ENCODE measurements at regions not wholly inside any gene's neighbourhood (a gene's known extent, or its start where the extent isn't known, plus 50 kb on each side); places are given as distances from the start of the nearest gene placed in this dataset.

DNA sequence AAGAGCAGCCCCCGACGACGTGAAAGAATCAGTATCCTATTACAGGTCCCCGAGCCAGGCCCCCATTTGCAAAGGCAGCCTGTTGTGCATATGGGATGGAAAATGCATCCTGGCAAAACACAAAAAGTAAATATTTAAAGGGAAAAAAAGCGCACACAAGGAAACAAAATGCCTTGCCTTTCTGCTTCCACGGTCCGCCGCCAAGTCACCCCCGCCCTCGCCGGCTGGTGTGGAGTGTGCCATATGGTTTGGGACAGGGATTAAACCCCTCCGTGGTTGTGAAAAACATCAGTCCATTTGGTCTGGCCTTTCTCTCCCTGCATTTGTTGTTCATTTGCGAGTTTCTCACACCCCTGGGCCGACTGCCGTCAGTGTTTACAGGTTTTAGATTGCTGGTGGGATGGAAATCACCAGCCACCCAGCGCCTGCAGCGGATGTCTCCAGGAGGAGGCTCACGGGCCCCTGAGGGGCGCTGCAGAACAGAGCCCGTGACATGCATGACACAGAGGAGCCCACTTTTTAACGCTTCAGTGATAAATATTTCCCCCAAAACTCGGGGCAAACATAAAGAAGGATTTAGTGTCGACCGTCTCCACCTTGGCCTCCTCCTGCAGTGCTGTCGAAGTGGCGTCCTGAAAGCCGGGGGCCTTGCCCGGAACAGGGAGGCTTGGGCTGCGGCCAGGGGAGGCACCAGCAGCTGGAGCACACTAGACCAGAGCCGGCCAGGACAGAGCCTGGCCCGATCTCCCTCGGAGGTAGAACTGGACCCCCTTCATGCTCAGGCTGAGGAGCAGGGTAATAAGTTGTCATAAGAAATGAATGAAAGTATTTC, 161.5 kb downstream of the HSD17B3 start:
- no peak for ATAC-seq
- H3K27ac Mint-ChIP-seq: no peak overlapping the region
- H3K9me3 Mint-ChIP-seq: no peaks in the 10 kb centered on the region
- DNase-seq (ENCODE audit: low spot score in 2 of 2): no peak
- H3K36me3 Mint-ChIP-seq: no peaks in the 10 kb centered on the region

DNA sequence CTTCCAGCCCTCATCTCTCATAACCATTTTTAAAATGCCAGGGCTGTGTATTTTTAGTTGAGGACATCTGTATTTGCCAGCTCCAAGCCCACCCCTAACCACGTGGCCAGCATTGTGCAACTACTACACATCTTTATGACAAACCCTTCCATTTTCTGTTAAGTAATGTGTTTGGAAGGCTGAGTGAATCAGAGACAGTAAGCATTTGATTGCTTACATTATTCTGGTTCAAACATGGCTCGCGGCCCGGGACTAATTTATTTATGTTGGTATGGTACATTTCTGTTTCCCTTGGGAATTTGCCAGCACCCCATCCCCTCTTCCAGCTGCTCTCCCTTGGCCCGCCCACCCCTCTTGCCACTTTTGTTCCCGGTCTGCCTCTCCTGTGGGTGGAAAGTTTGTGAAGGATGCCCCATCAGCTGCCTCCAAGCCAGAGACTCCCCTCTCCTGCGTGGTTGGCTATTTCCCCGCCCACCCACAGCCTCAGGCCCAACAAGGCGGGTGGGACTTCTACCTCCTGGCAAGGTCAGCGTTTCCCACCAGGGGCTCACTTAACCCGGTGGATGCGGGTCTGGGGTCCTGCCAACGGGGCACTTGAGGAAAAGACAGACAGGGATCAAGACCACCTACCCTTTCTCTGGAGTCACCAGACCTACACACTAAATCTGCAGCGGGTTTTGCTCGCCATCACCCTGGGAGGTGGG, 162.2 kb downstream of the HSD17B3 start:
- Mint-ChIP-seq H3K9me3 (no peaks in the 10 kb centered on the region), H3K27ac (no peak overlapping the region), H3K36me3 (no peaks in the 10 kb centered on the region)
- DNase-seq (ENCODE audit: low spot score in 2 of 2) (no peak), ATAC-seq (no peak)

DNA sequence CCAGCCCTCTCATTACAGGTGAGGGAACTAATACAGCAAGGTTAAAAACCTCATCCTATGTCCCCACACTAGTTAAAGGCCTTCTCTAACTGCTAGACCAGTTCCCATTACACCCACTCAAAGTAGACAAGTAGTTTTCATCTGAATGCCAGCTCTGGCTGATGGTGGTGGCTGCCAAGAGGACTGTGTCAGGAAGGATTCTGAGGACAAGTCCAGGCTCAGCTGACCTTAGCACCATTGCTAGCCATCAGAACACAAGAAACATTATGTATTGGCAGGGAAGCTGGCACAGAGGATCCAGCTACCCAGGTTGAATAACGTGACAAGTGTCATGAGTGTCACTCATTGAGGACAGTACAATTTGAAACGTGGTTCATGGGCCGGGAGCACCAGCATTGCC, 163.4 kb downstream of the HSD17B3 start:
- no peak overlapping the region for H3K27ac Mint-ChIP-seq
- ATAC-seq: no peak

DNA sequence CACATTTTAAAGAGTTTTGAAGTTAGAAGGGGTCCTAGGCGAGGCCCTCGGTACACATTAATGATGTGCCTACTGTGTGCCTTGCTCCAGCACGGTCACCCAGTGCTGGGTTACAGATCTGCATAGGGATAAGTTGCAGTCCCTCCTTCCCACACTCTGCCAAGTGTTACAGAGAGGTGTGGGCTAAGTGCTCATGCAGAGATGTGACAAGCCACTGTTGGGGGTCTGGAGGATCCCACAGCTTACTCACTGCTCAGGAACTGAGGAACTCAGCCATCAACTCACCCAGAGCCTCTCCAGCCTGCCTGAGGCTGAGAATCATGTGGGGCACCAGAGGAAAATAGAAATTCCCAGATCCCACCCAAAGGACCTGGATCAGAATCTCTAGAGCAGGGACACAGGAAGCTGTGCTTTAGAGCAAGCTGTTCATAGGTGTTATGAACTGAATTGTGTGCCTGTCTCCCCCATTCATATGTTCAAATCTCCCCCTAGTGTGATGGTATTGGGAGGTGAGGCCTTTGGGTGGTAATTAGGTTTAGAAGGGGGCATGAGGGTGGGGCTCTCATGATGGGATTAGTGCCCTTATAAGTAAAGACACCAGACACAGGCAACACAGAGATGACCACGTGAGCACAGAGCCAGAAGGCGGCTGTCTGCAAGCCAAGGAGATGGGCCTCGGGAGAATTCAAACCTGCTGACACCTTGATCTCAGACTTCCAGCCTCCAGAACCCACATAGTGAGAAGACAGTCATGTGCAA, 164.1 kb downstream of the HSD17B3 start:
- H3K9me3 Mint-ChIP-seq: peaks cover 1 to 5% of the 10 kb centered on the region in 2 donors
- ATAC-seq (no peak), DNase-seq (ENCODE audit: low spot score in 2 of 2) (no peak)
- no peak overlapping the region for H3K27ac Mint-ChIP-seq
- H3K36me3 Mint-ChIP-seq: peaks cover 6 to 7% of the 10 kb centered on the region in 2 donors

More for the DNA sequence above, 163.4 kb downstream of the HSD17B3 start:
- Mint-ChIP-seq H3K9me3 (peaks cover 0 to 2% of the 10 kb centered on the region in 2 donors), H3K36me3 (peaks cover 3 to 5% of the 10 kb centered on the region in 2 donors)
- no peak for DNase-seq (ENCODE audit: low spot score in 2 of 2)

GRCh38 chr9:96136992-96137670, 164.8 kb downstream of the HSD17B3 start:
- Mint-ChIP-seq H3K9me3 (peaks cover 3 to 10% of the 10 kb centered on the region in 2 donors), H3K27ac (peak overlapping the region in 1 of 2 donors; percentile 50), H3K36me3 (peaks cover 7 to 10% of the 10 kb centered on the region in 2 donors)
- DNase-seq (ENCODE audit: low spot score in 2 of 2): no peak
- ATAC-seq: no peak

DNA sequence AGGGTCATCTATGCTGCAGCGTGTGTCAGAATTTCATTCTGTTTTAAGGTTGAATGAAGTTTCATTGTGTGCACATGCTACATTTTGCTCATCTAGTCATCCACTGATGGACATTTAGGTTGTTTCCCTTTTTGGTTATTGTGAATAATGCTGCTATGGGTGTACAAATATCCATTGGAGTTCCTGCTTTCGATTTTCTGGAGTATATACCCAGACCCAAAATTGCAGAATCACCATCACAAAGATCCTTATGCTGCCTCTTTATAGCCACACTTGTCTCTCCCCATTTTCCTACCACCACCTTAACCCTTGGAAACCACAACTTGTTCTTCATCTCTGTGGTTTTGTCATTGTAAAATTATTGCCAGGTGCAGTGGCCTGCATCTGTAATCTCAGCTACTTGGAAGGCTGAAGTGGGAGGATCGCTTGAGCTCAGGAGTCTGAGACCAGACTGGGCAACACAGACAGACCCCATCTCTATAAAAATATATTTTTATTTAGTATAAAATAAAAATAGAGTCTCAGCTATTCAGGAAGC, 166.2 kb downstream of the HSD17B3 start:
- Mint-ChIP-seq H3K9me3 (peaks cover 3 to 10% of the 10 kb centered on the region in 2 donors), H3K27ac (no peak overlapping the region), H3K36me3 (peaks cover 7 to 10% of the 10 kb centered on the region in 2 donors)
- ATAC-seq (no peak), DNase-seq (ENCODE audit: low spot score in 2 of 2) (no peak)

DNA sequence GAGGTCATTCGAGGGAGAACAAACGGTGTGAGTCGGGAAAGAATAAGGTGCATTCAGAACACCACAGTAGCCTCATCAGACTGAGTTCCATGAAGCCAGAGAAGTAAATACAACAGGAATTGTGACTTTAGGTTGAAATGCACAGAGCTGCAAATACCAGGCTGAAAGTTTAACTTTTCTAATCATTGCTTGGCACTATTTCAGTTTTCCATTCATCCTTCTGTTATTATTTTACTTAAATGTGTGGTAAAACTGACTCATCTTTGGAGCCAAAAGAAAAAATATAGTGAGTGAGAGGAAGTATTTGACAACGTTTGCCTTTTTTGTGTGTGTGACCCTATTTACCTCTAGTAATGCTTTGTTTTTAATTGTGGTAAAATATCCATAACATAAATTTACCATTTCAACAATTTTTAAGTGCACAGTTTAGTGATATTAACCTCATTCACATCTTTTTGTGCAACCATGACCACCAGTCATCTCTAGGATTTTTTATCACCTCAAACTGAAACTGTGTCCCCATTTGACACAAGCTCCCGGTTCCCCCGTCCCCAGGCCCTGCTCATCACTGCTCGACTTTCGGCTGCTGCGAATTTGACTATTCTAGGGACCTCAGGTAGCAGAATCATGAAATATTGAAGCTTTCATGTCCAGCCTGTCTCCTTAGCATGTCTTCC, 166.8 kb downstream of the HSD17B3 start:
- Mint-ChIP-seq H3K9me3 (peaks cover 3 to 10% of the 10 kb centered on the region in 2 donors), H3K27ac (no peak overlapping the region), H3K36me3 (peaks cover 7 to 10% of the 10 kb centered on the region in 2 donors)
- DNase-seq (ENCODE audit: low spot score in 2 of 2) (no peak), ATAC-seq (no peak)

GRCh38 chr9:96133321-96134021, 168.5 kb downstream of the HSD17B3 start:
- no peak for ATAC-seq
- H3K36me3 Mint-ChIP-seq: peaks cover 7 to 10% of the 10 kb centered on the region in 2 donors
- H3K9me3 Mint-ChIP-seq: peaks cover 3 to 10% of the 10 kb centered on the region in 2 donors
- no peak for DNase-seq (ENCODE audit: low spot score in 2 of 2)
- H3K27ac Mint-ChIP-seq: no peak overlapping the region

DNA sequence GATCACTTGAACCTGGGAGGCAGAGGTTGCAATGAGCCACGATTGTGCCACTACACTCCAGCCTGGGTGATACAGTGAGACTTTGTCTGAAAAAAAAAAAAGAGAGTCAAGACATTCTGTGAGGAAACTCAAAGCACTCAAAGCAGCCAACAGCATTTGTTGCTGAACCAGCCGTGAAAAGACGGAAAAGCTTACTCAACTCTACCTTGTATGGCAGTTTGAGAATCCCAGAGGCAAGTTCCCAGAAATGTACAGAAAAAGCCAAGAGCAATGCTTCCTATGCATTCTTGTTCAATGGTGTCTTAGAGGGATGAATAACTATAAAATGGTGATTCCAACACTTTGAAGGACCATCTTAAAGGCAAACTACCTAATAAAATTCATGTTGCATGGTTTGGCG, 170.2 kb downstream of the HSD17B3 start:
- Mint-ChIP-seq H3K9me3 (peaks cover 3 to 10% of the 10 kb centered on the region in 2 donors), H3K27ac (no peak overlapping the region), H3K36me3 (peaks cover 7 to 10% of the 10 kb centered on the region in 2 donors)
- ATAC-seq: no peak
- DNase-seq (ENCODE audit: low spot score in 2 of 2): no peak

DNA sequence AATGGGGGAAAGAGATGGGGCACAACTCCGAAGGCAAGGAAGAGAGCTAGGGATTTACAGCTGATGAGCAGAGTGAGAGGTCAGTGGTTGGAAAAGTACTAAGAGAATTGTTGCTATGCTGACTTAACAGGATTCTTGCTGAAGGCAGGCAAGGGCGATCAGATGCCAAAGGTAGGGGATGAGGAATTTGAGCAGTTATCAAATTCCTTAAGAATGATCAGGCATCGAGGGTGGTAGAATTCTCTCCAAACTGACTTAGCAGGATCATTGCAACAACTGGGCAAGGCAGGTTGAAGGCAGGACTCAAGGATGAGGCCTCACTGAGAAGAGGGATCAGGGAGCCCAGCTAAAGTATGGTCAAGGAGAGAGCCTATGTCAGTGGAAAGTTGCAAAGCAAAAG, 171.0 kb downstream of the HSD17B3 start:
- H3K9me3 Mint-ChIP-seq: peaks cover 3 to 10% of the 10 kb centered on the region in 2 donors

DNA sequence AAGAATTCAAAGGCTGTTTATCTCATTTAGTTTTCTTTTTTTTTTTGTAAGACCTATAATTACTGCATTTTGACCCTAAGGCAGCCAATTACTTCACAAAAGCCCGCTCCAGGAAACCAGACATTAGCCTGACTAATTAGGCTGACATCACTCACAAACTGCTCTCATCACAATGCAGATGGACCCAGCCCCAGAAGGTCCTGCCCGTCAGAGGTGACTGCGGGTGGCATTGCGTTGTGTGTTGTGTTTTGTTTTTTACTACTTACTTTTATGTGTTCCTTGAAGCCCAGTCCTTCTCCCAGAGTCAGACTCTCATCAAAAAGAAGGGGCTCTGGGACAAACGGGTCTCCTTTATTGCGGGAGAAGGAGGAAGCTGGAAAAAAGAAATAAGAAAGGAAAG, 172.2 kb downstream of the HSD17B3 start:
- DNase-seq (ENCODE audit: low spot score in 2 of 2) (no peak), ATAC-seq (no peak)
- Mint-ChIP-seq H3K27ac (no peak overlapping the region), H3K36me3 (peaks cover 7 to 10% of the 10 kb centered on the region in 2 donors), H3K9me3 (peaks cover 3 to 10% of the 10 kb centered on the region in 2 donors)

More for the DNA sequence above, 171.0 kb downstream of the HSD17B3 start:
- no peak for DNase-seq (ENCODE audit: low spot score in 2 of 2)
- peaks cover 7 to 10% of the 10 kb centered on the region in 2 donors for H3K36me3 Mint-ChIP-seq
- no peak for ATAC-seq
- no peak overlapping the region for H3K27ac Mint-ChIP-seq

- no peak overlapping the region for H3K27ac Mint-ChIP-seq
- peaks cover 4 to 9% of the 10 kb centered on the region in 2 donors for H3K36me3 Mint-ChIP-seq
- ATAC-seq (no peak), DNase-seq (ENCODE audit: low spot score in 2 of 2) (no peak)
- peaks cover 3 to 10% of the 10 kb centered on the region in 2 donors for H3K9me3 Mint-ChIP-seq
These were observed 173.1 kb downstream of the HSD17B3 start for GRCh38 chr9:96128880-96129279.

DNA sequence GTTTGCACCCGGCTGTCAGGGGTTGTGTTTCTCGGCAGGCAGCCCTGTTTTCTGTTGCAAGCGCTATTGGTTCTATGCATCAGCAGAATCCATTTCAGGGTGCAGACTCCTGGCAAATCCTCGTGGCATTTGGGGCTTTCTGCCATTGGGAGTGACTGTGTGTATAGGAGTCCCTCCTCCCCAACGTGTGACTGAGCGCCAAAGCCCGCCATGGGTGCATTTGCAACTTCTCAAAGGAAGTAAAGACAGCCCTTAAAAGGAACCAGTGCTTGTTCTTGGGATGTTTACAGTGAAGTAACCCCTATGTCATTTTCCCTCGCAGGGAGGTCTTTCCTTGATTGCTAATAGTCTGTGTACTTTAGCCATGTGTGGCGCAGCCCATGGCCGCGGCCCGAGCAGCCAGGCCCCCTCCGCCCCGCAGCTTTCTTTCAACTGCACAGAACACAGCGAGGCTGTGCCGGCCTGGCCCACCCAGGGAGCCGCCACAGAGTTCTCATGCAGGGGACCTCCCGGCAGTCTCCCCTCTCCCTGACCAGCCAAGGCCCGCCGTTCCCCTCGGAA, 175.6 kb downstream of the HSD17B3 start:
- H3K27ac Mint-ChIP-seq: no peak overlapping the region
- DNase-seq (ENCODE audit: low spot score in 2 of 2): no peak
- ATAC-seq: no peak
- H3K9me3 Mint-ChIP-seq: no peaks in the 10 kb centered on the region
- no peaks in the 10 kb centered on the region for H3K36me3 Mint-ChIP-seq

GRCh38 chr9:96125624-96126023, 176.4 kb downstream of the HSD17B3 start:
- Mint-ChIP-seq H3K9me3 (no peaks in the 10 kb centered on the region), H3K36me3 (no peaks in the 10 kb centered on the region), H3K27ac (no peak overlapping the region)
- DNase-seq (ENCODE audit: low spot score in 2 of 2) (no peak), ATAC-seq (no peak)

DNA sequence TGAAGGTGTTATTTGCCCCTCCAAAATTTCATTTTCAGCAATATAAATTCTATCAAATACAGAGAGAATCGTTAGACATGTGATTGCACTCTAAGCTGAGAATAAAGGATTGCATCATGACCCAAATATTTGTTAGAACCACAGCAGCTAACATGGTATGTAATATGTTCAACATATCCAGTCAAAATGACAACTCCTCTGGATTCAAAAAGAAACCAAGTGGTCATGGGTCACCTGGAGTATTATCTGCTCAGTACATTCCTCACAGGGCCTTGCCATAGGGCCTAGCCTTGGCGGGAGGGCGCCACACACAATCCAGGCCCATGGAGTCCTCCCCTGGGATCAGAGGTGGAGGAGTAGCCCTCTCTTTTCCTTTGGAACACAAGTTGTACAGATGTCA, 179.2 kb downstream of the HSD17B3 start:
- DNase-seq (ENCODE audit: low spot score in 2 of 2): no peak
- H3K9me3 Mint-ChIP-seq: peaks cover 0 to 13% of the 10 kb centered on the region in 2 donors
- ATAC-seq: no peak
- peaks cover 0 to 15% of the 10 kb centered on the region in 2 donors for H3K36me3 Mint-ChIP-seq
- no peak overlapping the region for H3K27ac Mint-ChIP-seq
